ENCODE measurements at regions not wholly inside any gene's neighbourhood (a gene's known extent, or its start where the extent isn't known, plus 50 kb on each side); places are given as distances from the start of the nearest gene placed in this dataset.
"Not testable (repeated sequence)": the region's sequence is repeated elsewhere in the genome, so short reads cannot be mapped to it uniquely, and the experiment has no call there.

- TF ChIP-seq ZNF565 (CRISPR knock-in tag; conservative IDR thresholded peaks at IDR 0.05; ENCODE audit: low read depth), result no peak
- TF ChIP-seq OSR1 (CRISPR knock-in tag; IDR thresholded peaks at IDR 0.05), result no peak
- TF ChIP-seq GLIS3 (CRISPR knock-in tag; IDR thresholded peaks at IDR 0.05), result no peak
- TF ChIP-seq ISL1 (CRISPR knock-in tag; IDR thresholded peaks at IDR 0.05), result no peak
- TF ChIP-seq RARB (CRISPR knock-in tag; IDR thresholded peaks at IDR 0.05), result no peak
- TF ChIP-seq, protein P1, sequence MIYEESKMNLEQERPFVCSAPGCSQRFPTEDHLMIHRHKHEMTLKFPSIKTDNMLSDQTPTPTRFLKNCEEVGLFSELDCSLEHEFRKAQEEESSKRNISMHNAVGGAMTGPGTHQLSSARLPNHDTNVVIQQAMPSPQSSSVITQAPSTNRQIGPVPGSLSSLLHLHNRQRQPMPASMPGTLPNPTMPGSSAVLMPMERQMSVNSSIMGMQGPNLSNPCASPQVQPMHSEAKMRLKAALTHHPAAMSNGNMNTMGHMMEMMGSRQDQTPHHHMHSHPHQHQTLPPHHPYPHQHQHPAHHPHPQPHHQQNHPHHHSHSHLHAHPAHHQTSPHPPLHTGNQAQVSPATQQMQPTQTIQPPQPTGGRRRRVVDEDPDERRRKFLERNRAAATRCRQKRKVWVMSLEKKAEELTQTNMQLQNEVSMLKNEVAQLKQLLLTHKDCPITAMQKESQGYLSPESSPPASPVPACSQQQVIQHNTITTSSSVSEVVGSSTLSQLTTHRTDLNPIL (CRISPR knock-in tag; IDR thresholded peaks at IDR 0.05; ENCODE audit: low read depth), result no peak
- no peak for TF ChIP-seq ZFP3 (CRISPR knock-in tag; IDR thresholded peaks at IDR 0.05)
- no peak for TF ChIP-seq BACH2 (CRISPR knock-in tag; IDR thresholded peaks at IDR 0.05; ENCODE audit: borderline replicate concordance)
- no peak for TF ChIP-seq ESRRG (CRISPR knock-in tag; IDR thresholded peaks at IDR 0.05)
- TF ChIP-seq, protein P2, sequence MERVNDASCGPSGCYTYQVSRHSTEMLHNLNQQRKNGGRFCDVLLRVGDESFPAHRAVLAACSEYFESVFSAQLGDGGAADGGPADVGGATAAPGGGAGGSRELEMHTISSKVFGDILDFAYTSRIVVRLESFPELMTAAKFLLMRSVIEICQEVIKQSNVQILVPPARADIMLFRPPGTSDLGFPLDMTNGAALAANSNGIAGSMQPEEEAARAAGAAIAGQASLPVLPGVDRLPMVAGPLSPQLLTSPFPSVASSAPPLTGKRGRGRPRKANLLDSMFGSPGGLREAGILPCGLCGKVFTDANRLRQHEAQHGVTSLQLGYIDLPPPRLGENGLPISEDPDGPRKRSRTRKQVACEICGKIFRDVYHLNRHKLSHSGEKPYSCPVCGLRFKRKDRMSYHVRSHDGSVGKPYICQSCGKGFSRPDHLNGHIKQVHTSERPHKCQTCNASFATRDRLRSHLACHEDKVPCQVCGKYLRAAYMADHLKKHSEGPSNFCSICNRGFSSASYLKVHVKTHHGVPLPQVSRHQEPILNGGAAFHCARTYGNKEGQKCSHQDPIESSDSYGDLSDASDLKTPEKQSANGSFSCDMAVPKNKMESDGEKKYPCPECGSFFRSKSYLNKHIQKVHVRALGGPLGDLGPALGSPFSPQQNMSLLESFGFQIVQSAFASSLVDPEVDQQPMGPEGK (CRISPR knock-in tag; IDR thresholded peaks at IDR 0.05; ENCODE audit: borderline replicate concordance), result no peak
- TF ChIP-seq ZNF8 (CRISPR knock-in tag; IDR thresholded peaks at IDR 0.05), result no peak
- TF ChIP-seq ARNTL (CRISPR knock-in tag; IDR thresholded peaks at IDR 0.05; ENCODE audit: borderline replicate concordance, low read depth), result no peak
- TF ChIP-seq, protein P3, sequence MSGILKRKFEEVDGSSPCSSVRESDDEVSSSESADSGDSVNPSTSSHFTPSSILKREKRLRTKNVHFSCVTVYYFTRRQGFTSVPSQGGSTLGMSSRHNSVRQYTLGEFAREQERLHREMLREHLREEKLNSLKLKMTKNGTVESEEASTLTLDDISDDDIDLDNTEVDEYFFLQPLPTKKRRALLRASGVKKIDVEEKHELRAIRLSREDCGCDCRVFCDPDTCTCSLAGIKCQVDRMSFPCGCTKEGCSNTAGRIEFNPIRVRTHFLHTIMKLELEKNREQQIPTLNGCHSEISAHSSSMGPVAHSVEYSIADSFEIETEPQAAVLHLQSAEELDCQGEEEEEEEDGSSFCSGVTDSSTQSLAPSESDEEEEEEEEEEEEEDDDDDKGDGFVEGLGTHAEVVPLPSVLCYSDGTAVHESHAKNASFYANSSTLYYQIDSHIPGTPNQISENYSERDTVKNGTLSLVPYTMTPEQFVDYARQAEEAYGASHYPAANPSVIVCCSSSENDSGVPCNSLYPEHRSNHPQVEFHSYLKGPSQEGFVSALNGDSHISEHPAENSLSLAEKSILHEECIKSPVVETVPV (CRISPR knock-in tag; IDR thresholded peaks at IDR 0.05), result no peak
- no peak for ATAC-seq
Observed at GRCh38 chr21:35711661-35712060, 348.7 kb downstream of the SETD4 start.

- ATAC-seq, result no peak
- TF ChIP-seq PPARA (CRISPR knock-in tag; IDR thresholded peaks at IDR 0.05; ENCODE audit: borderline replicate concordance) (no peak), ZNF565 (CRISPR knock-in tag; conservative IDR thresholded peaks at IDR 0.05; ENCODE audit: low read depth) (no peak), ESRRG (CRISPR knock-in tag; IDR thresholded peaks at IDR 0.05) (no peak), ZNF8 (CRISPR knock-in tag; IDR thresholded peaks at IDR 0.05) (no peak), GLIS3 (CRISPR knock-in tag; IDR thresholded peaks at IDR 0.05) (no peak), OSR1 (CRISPR knock-in tag; IDR thresholded peaks at IDR 0.05) (no peak), ZC3H10 (CRISPR knock-in tag; IDR thresholded peaks at IDR 0.05) (no peak), ZFP3 (CRISPR knock-in tag; IDR thresholded peaks at IDR 0.05) (no peak)
- TF ChIP-seq, protein P4, sequence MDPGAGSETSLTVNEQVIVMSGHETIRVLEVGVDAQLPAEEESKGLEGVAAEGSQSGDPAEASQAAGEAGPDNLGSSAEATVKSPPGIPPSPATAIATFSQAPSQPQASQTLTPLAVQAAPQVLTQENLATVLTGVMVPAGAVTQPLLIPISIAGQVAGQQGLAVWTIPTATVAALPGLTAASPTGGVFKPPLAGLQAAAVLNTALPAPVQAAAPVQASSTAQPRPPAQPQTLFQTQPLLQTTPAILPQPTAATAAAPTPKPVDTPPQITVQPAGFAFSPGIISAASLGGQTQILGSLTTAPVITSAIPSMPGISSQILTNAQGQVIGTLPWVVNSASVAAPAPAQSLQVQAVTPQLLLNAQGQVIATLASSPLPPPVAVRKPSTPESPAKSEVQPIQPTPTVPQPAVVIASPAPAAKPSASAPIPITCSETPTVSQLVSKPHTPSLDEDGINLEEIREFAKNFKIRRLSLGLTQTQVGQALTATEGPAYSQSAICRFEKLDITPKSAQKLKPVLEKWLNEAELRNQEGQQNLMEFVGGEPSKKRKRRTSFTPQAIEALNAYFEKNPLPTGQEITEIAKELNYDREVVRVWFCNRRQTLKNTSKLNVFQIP (CRISPR knock-in tag; IDR thresholded peaks at IDR 0.05; ENCODE audit: borderline replicate concordance, low read depth), result no peak
- TF ChIP-seq, protein P1 (CRISPR knock-in tag; IDR thresholded peaks at IDR 0.05; ENCODE audit: low read depth), result no peak
- TF ChIP-seq, protein P5, sequence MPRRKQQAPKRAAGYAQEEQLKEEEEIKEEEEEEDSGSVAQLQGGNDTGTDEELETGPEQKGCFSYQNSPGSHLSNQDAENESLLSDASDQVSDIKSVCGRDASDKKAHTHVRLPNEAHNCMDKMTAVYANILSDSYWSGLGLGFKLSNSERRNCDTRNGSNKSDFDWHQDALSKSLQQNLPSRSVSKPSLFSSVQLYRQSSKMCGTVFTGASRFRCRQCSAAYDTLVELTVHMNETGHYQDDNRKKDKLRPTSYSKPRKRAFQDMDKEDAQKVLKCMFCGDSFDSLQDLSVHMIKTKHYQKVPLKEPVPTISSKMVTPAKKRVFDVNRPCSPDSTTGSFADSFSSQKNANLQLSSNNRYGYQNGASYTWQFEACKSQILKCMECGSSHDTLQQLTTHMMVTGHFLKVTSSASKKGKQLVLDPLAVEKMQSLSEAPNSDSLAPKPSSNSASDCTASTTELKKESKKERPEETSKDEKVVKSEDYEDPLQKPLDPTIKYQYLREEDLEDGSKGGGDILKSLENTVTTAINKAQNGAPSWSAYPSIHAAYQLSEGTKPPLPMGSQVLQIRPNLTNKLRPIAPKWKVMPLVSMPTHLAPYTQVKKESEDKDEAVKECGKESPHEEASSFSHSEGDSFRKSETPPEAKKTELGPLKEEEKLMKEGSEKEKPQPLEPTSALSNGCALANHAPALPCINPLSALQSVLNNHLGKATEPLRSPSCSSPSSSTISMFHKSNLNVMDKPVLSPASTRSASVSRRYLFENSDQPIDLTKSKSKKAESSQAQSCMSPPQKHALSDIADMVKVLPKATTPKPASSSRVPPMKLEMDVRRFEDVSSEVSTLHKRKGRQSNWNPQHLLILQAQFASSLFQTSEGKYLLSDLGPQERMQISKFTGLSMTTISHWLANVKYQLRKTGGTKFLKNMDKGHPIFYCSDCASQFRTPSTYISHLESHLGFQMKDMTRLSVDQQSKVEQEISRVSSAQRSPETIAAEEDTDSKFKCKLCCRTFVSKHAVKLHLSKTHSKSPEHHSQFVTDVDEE (CRISPR knock-in tag; IDR thresholded peaks at IDR 0.05), result no peak
Observed at GRCh38 chr21:35711213-35711612, 349.1 kb downstream of the SETD4 start.

DNA sequence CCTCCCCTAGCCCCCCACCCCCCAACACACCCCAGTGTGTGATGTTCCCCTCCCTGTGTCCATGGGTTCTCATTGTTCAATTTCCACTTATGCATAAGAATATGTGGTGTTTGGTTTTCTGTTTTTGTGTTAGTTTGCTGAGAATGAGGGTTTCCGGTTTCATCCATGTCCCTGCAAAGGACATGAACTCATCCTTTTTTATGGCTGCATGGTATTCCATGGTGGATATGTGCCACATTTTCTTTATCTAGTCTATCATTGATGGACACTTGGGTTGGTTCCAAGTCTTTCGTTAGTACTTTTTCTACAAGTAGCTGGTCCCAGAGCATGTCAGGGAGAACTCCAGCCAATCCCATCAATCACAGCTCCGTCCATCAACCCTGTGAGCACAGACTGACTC lies 350.3 kb downstream of the SETD4 start:
- not testable (repeated sequence) for ATAC-seq

DNA sequence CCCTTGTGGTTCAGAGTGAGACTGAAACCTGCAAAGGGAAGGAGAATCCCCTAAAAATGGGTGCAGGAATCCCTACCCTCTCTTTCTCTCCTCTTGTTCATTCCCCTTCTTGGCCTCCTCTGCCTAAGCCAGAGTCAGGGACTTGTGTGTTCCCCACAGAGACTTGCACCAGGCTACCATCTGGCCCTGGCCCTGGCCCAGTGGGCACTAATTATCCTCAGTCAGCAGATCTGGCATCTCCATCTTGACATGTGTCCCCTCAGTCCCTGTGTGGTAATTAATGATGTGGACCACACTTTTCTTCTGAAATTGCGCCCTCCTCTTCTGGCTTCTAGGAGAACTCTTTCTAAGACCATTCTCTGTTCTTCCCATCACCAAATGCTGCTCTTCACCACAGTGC lies 354.4 kb downstream of the SETD4 start:
- ATAC-seq, result no peak
- no peak for TF ChIP-seq ISL1 (CRISPR knock-in tag; IDR thresholded peaks at IDR 0.05)

Data from SK-N-SH treated with all-trans-retinoic acid at 6 μM for 48 hours (cell line).